Cardiac fibroblast (primary cell): ENCODE measurements at regions not wholly inside any gene's neighbourhood (a gene's known extent, or its start where the extent isn't known, plus 50 kb on each side); places are given as distances from the start of the nearest gene placed in this dataset.

Experiments used
- DNase-seq, 2 donors: peaks; one replicate each; pipeline versions ENCODE4 v3.0.0 to v3.0.0-alpha.2; 2010; ENCODE audit warnings: low read depth in 2 of 2
- H3K4me3 ChIP-seq, 2 donors: replicated peaks in 1 of 2; 1 replicate in 1 of 2; 2 replicates in 1 of 2; pipeline ENCODE4 v1.5.1; 2011; ENCODE audit warnings: low read depth in 2 of 2, low read length in 2 of 2, mild to moderate bottlenecking in 2 of 2, moderate library complexity in 1 of 2
- CTCF ChIP-seq: IDR thresholded peaks from one replicate; pipeline ENCODE4 v1.5.1; 2011; ENCODE audit warnings: low read depth, mild to moderate bottlenecking, low read length, inconsistent platforms

- DNase-seq: no peak
- TF ChIP-seq CTCF: no peak
- no peak overlapping the region for H3K4me3 ChIP-seq
Measured at GRCh38 chr12:98354520-98355035, 160.8 kb upstream of the TMPO start.

- peak; percentile 7 to 65 for DNase-seq
- TF ChIP-seq CTCF: no peak
- H3K4me3 ChIP-seq: no peak overlapping the region
Measured at GRCh38 chr12:98355322-98355721, 160.1 kb upstream of the TMPO start.

GRCh38 chr12:98355933-98356332 lies 159.5 kb upstream of the TMPO start:
- TF ChIP-seq CTCF: no peak
- H3K4me3 ChIP-seq: no peak overlapping the region
- no peak for DNase-seq

GRCh38 chr12:98358144-98358543 lies 157.2 kb upstream of the TMPO start:
- no peak for TF ChIP-seq CTCF
- H3K4me3 ChIP-seq: no peak overlapping the region
- no peak for DNase-seq

GRCh38 chr12:98359856-98360255 lies 155.5 kb upstream of the TMPO start:
- DNase-seq: no peak
- no peak overlapping the region for H3K4me3 ChIP-seq
- no peak for TF ChIP-seq CTCF

GRCh38 chr12:98360401-98360800 lies 155.0 kb upstream of the TMPO start:
- DNase-seq: no peak
- TF ChIP-seq CTCF: no peak

GRCh38 chr12:98369581-98369980 lies 145.8 kb upstream of the TMPO start:
- H3K4me3 ChIP-seq: no peak overlapping the region
- DNase-seq: peak; percentile 36
- no peak for TF ChIP-seq CTCF

More at GRCh38 chr12:98360401-98360800, 155.0 kb upstream of the TMPO start:
- no peak overlapping the region for H3K4me3 ChIP-seq
